T-helper 1 cell treated with Interleukin-12 subunit alpha and Interleukin-12 subunit beta and Interleukin-4 antibody, amounts not matched to agents 30 ng/mL and 1 ng/mL, for 36 hours (primary cell): ENCODE measurements at regions not wholly inside any gene's neighbourhood (a gene's known extent, or its start where the extent isn't known, plus 50 kb on each side); places are given as distances from the start of the nearest gene placed in this dataset.
"Not testable (repeated sequence)": the region's sequence is repeated elsewhere in the genome, so short reads cannot be mapped to it uniquely, and the experiment has no call there.

ENCODE experiments used
- intact Hi-C: fragments of 100-400 bp; cut with micrococcal nuclease; formaldehyde crosslinking; loops from one replicate; pipeline ENCODE4 v1.15.1; 2024

DNA sequence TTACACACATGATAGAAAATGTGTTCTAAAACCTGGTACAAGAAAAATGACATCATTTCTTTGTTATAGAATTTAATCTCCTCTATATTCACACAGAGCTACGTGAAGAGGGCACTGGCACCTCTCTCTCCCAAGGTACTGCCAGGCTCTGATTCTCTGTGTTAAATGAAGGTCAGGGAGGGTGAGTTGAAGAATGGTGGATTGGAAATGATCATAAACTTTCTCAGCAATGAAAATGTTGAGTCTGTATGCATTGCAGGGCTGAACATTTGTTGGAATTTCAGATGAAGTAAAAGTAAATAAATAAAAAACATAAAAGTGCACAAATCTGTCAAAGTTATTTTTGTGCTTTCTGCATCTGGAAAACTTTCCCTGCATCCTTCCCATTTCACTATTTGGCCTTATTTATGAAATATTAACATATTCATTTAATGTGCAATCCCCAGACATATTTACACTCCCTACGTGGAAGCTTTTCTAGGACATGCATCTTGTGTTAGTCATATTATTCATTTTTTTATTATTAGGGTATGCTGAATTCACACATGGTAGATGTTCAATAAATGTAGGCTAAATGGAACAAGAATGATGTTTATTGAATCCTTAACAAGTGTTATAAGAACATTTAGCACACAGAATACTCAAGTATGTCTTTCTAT is 810.3 kb upstream of the CDH8 start:
- intact Hi-C loops = no loop called here

DNA sequence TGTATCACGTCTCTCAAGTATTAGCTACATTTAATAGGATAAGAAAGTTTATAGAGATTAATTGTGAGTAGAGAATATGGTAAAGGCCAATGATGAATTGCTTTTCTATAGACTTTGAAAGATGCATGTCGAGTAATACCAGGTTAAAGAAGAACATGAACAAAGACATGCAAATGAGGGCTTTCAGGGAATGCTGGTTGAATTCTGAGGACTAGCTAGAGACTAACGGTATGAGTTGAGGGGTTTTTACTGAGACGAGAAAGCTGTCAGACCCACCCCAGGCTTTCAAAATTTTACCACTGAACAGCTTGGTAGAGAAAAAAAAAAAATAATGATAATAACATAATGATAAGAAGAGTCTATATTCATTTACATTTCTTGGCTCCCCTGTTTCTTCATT is 796.0 kb upstream of the CDH8 start:
- intact Hi-C loops = no loop called here

DNA sequence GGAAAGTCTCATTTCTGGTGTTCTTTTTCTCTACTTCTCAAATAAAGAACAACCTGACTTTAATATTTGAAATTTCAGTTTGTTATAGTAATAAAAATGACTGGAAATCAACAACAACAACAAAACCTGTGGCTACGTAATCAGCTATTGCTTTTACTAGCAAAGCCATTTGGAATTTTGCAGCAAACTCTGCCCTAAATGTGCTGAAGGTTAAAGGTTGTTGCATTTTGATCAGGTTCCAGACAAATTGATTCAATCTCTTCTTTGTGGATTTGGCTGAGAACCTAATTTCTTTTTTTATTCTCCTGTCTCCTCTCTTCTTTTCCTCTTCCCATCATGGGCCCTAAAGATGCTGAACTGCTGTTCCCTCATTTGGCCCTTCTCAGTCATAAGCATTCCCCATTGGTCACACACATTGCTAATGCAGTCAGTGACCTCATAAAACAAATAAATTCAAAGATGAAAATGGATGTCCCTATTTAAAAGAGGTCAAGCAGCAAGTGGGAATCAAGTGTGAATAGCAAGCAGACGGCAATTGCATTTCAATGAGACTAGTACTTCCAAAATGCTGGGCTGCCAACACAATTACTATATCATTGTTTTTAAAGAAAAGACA is 795.1 kb upstream of the CDH8 start:
- intact Hi-C loops = no loop called here

DNA sequence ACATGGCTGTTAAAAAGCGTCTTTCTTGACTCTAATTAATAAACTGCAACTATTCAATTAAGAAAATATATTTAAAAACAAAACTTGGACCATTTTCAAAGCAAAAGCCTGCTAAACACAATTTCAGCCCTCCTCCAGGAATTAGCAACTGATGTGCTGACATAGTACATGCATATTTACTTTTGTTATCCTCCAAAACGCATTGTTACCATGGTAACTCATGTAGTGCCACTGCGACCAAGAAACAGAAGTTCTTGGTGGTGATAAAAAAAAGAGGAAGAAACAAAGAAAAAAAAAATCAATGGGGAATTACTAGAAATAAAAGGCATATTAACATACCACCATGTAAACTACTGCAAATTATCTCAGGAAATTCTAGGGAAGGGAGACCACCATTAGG is 793.4 kb upstream of the CDH8 start:
- intact Hi-C loops = no loop called here

DNA sequence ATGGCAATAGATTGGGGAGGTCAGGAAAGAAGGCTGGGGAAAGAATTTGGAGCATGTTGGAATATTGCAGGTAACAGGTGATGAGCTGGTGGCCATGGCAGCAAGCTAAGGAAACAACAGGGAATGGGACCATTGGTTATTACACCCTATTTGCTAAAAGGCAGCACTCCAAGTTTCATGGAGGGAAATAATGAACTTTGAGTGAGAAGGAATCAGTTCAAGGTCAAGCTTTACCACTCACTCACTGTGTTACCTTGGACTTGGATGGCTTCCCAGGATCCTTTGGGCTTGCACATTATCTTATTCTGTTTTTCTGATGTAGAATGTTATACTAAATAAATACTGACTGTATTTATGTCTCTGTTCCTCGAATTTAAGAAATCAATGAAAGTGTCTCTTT is 792.8 kb upstream of the CDH8 start:
- intact Hi-C loops = no loop called here

DNA sequence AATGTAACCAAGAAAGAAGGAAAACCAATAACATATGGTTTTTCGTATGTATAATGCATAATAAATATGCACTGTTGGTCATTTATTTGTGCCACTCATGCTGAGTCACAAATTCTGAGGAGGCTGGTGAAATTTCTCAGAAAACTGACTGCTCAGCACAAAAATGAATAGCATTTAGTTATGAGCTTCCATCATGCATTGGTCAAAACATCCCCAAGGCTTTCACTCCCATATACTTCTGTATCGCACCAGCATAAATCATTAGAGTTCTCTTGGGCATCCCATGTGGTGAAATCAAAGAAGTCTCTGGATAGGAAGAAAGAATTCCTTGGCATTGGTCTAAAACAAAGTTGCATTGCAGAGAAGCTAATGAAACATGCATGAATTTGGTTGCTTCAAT is 785.6 kb upstream of the CDH8 start:
- intact Hi-C loops = no loop called here

DNA sequence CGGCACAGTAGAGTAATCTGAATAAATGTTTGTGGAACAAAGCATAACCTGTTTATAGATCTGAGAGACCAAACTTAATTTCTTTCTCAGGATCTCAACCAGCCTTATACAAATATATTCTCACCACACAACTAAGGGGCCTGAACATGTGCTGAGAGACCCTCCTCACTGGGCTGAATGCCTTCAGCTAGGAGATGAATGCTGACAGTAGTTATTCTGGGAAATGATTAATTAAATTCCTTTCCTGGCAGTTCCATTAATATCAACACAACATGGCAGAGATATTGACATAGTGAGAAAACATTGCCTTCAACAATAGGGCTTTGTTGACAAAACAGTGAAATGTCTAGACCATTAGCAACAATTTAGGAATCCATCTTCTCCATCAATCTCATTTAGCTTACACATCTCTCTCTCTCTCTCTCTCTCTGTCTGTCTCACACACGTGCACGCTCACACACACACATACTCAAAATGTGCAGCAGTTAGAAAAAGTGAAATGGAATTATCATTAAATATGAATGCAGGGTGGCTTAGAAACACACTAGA is 780.8 kb upstream of the CDH8 start:
- intact Hi-C loops = no loop called here

DNA sequence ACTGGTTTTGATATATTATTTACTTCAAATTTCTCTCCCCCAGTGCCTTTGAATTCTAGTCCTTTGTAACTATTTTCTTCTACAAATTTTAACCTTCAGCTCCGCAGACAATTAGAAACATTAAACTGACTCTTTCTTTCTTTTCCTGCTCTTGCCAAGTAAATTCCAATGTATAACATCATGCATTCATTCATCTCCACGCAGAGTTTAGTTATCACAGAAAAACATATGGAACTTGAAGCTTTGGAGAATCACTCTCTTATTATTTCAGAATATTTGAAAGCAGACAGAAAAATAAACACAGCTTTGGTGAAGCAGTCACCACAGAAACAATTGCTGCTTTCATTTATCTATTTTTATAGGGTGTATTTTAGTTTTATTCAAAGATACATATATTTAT is 778.7 kb upstream of the CDH8 start:
- intact Hi-C loops = no loop called here

DNA sequence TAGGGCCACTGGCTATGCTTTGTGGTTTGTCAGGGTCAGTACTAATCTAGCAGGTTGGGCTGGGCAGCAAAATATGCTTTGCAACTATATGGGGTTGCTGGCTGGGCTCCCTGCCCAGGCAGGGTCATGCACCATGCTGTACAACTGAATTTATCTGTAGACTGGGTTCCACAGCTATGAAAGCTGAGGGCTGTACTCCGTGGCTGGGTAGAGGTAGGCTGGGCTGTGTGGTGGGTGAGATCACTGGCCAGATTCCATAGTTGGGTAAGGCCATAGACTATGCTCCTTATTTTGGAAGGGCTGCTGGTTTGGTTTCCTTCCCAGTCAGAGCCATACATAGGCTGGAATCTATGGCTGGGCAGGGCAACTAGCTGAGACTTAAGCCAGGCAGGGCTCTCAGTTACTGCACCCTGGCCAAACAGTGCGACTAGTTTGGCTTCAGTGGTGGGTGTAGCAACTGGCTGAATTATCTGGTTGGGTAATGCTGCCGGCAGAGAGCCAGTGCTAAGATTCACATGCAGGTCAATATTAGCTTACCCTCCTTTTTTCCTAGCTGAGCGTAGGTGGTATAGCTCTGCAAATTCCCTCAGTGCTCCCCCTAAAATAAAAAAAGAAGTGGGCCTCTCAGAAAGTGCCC is 769.1 kb upstream of the CDH8 start:
- intact Hi-C loops = no loop called here

DNA sequence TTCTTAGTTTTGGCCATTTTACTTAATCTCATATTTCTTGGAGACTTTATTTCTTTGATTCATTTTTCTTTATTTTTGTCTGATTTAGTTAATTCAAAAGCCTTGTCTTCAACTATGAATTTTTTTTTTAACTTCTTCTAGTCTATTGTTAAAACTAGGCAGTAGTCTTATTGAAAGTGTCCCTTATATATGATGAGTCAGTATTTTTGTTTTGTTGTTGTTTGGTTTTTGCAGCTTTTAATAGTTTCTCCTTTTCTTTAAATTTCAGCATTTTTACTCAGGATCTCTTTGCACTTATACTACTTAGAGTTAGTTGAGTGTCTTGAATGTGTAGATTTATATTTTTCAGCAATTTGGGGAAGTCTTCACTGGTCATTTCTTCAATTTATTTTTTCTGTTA is 758.5 kb upstream of the CDH8 start:
- intact Hi-C loops = no loop called here

DNA sequence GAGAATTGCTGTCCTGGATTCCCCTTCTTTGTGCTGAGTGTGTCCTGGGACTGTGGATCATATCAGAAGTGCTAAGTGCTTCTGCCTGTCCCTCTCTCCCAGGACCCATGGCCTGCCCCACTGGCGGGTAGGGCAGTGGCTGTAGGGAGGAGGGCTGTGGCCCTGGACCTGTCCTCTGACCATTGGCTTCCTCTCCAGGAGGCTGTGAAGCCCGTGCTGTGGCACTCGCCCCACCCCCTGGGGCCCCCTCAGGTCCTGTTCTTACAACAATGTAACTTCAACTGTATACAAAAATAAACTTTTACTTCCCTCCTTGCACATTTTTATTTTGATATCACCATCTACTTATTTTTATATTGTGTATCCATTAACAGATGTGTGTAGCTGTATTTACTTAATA is 743.8 kb upstream of the CDH8 start:
- intact Hi-C loops = not testable (repeated sequence)

DNA sequence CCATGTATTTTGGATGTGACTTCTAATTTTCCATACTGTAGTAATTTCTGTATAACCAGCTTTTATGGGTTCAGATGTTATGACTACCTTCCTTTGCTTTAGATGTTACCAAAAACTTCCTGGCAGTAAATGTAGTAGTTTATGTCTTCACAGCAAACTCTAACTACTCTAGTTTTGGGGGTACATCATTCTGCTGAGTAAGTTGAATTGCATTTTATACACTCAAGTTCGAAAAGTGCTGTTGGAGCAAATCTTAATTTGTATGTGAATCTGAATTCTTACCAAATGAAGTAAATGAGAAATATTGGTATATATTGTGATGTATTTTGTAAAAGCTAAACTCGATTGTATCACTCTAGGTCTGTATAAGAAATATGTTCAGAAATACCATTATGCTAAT is 728.3 kb upstream of the CDH8 start:
- intact Hi-C loops = no loop called here

DNA sequence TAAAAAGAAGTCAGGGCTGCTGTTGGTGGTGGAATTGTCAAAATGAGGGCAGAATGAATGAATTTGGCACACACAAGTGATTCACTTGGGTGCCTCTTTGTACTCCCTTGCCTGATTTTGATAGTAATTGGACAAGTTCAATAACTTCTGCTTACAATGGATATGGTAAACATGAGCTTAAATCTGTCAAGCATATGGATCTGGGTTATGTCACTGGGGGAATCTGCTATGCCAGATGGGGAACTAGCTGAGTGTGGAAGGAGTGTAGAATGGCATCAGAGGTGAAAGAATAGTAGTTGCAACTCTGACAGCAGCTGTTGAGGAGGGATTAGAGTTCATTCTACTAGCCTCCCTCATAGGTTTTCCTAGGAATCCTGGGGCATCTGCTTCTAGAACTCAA is 724.2 kb upstream of the CDH8 start:
- intact Hi-C loops = no loop called here

DNA sequence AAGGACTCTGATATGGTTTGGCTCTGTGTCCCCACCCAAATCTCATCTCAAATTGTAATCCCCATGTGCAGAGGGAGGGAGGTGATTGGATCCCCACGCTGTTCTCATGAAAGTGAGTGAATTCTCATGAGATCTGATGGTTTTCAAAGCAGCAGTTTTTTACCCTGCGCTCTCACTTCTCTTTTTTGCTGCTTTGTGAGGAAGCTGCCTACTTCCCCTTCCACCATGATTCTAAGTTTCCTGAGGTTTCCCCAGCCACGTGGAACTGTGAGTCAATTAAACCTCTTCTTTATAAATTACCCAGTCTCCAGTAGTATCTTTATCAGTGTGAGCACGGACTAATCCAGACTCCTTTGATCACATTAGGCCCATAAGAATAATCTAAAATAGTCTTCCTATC is 719.7 kb upstream of the CDH8 start:
- intact Hi-C loops = no loop called here

DNA sequence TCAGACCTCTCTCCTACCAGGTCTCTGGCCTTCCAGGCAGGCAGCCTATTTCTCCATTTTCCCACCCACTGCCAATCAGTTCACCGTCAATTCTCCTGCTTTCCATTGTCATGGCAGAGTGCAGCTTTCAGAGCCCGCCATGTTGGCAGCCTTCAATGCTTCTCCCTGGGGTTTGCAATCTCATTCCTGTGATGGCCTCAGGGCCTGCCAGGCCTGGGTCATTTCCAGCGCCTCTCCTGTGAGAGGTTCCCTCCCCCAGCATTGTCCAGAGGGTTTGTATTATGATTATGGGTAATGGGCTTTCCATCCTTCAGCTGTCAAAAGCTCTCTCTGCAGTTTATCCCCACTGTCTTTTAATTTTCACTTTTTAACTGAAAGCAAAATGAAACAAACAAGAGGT is 716.6 kb upstream of the CDH8 start:
- intact Hi-C loops = no loop called here

DNA sequence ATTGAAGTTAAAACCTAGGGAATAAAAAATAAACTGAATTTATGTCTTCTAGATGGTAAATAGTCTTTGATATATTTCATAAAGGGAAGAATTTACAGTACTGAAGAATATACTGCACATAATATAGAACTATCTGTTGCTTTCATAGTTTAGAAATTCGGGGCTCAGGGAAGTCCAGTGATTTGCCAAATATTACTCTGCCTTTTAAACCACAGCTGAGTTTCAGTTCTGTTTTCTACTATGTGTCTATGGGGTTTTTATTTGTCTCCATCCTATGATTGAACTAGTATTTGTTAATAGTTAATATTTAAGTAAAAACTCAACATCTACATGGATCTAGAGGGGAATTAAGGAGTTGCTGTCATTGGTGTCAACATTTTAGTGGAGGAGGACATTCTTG is 715.0 kb upstream of the CDH8 start:
- intact Hi-C loops = no loop called here

DNA sequence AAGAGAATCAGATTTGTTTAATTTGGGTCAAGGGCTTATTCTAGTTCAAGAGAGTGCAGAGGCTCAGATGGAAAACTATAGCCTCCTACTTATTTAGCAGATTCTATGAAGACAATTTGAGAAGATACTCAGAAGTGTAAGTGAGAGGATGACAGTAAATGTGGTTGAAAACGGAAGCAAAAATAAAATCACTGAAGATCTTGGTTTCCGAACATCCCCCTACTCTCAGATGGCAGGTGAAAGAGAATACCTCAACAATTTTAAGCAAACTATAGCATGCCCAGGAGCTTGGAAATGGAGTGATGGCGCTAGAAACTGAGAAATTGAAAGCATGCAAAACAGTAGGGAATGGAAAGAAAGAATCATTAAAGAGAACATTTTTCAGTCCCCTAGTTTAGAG is 705.5 kb upstream of the CDH8 start:
- intact Hi-C loops = no loop called here

DNA sequence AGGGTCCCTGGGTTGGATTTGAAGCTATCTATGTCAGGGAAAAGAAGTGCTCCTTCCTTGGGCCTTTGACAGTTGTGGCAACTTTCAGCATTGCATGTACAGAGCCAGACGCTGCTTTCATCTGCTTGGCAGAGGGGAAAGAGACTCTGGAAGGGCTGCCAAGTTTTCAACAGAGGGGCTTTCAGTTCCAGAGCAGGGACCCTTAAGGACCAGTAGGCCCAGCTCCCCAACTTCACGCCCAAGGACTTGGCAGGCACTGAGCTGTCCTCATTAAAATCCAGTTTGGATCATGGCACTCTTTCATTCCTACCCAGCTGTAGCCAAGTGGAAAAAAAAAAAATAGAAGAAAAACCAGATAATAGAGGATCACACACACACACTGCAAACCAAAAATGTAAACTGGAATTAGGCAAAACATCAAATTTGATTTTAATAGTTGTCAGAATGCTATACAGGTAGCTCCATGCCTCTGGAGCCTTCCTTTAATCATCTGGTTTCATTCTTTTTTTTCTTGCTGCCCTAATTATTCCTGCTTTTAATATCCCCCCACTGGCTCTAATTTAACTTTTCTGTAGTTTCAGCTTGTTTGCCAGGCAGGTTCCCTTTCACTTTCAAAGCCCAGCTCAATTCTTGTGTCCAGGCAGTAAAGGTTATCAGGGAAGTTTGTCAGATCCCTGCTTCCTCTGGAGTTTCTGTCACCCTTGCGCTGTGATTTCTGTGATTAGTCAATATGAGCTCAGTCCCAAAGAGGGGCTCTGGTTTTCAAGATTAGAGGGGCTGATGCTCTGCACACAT is 702.6 kb upstream of the CDH8 start:
- intact Hi-C loops = no loop called here

DNA sequence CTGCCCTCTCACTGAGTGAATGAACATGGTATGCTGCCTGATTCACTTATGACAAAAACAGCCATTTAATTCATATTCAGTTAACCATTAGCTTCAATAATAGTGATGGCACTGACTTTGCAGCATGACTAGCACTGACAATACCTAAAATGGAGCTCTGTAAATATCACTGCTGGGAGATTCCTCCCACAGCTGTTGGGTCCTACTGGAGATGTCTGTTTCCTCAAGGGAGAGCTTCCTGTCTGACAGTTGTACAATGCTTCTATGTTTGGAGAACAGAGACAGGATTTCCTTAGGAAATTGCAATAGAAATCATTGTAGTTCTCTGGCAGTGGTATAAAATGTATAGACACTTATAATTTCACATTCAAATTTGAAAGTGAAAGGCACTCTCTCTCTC is 695.9 kb upstream of the CDH8 start:
- intact Hi-C loops = no loop called here

DNA sequence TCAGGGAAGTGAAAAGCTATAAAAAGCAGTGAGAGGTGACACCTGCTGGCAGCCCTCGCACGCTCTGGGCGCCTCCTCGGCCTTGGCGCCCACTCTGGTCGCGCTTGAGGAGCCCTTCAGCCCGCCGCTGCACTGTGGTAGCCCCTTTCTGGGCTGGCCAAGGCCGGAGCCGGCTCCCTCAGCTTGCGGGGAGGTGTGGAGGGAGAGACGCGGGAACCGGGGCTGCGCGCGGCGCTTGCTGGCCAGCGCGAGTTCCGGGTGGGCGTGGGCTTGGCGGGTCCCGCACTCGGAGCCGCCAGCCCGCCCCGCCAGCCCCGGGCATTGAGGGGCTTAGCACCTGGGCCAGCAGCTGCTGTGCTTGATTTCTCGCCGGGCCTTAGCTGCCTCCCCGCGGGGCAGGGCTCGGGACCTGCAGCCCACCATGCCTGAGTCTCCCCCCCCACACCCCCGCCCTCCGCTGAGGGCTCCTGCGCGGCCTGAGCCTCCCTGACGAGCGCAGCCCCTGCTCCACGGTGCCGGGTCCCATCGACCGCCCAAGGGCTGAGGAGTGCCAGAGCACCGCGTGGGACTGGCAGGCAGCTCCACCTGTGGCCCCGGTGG is 688.5 kb upstream of the CDH8 start:
- intact Hi-C loops = not testable (repeated sequence)

DNA sequence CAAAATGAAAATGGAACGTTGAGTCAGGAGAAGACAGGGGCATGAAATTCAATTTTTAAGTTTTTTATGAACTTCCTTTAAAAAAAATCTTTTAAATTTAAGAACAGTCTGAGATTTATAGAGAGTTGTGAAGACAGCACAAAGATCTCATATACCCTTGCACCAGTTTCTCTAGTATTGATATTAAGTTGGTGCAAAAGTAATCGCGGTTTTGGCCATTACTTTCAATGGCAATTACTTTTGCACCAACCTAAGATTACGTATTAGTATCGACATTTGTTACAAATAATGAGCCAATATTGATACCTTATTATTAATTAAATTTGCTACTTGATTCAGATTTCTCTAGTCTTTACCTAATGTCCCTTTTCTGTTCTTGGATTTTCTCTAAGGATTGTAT is 684.4 kb upstream of the CDH8 start:
- intact Hi-C loops = no loop called here

DNA sequence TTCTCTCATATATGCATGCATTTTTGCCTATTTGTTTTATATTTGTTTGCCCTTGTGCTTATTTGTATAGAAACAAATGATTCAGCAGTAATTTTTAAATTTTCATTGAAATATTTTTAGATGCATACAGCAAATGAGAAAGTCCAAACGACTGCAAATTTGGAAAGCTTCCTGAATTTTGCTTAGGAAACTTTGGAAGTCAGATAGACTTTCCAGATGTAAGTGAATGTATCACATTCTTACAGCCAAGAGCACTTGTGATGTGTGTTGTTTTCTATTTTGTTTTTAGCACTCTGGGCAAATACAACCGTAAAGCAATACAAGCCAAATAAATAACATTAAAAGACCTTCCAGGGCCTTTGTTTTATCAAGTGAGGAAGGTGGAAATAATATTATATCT is 680.8 kb upstream of the CDH8 start:
- intact Hi-C loops = no loop called here
